T-helper 2 cell treated with Interferon-gamma antibody and Interleukin-4, amounts not matched to agents 5 μg/mL and 100 μg/mL, for 36 hours (primary cell): ENCODE measurements at regions not wholly inside any gene's neighbourhood (a gene's known extent, or its start where the extent isn't known, plus 50 kb on each side); places are given as distances from the start of the nearest gene placed in this dataset.

Experiments
- DNase-seq: peaks from one replicate; pipeline ENCODE4 v3.0.0; 2021; ENCODE audit warnings: low spot score
- H3K27ac Mint-ChIP-seq: one replicate; pipeline ENCODE4 v1.8.0; 2021; ENCODE audit warnings: mild to moderate bottlenecking, mixed read lengths
- H3K27me3 Mint-ChIP-seq: one replicate; pipeline ENCODE4 v1.8.0; 2021; ENCODE audit warnings: low read depth, mixed read lengths
- H3K36me3 Mint-ChIP-seq: one replicate; pipeline ENCODE4 v1.8.0; 2021; ENCODE audit warnings: low read depth, mixed read lengths
- H3K4me1 Mint-ChIP-seq: one replicate; pipeline ENCODE4 v1.8.0; 2021; ENCODE audit warnings: low read depth, mixed read lengths
- H3K4me3 Mint-ChIP-seq: one replicate; pipeline ENCODE4 v1.8.0; 2022; ENCODE audit warnings: mild to moderate bottlenecking, moderate library complexity, mixed read lengths
- H3K9me3 Mint-ChIP-seq: one replicate; pipeline ENCODE4 v1.8.0; 2021; ENCODE audit warnings: mixed read lengths

DNA sequence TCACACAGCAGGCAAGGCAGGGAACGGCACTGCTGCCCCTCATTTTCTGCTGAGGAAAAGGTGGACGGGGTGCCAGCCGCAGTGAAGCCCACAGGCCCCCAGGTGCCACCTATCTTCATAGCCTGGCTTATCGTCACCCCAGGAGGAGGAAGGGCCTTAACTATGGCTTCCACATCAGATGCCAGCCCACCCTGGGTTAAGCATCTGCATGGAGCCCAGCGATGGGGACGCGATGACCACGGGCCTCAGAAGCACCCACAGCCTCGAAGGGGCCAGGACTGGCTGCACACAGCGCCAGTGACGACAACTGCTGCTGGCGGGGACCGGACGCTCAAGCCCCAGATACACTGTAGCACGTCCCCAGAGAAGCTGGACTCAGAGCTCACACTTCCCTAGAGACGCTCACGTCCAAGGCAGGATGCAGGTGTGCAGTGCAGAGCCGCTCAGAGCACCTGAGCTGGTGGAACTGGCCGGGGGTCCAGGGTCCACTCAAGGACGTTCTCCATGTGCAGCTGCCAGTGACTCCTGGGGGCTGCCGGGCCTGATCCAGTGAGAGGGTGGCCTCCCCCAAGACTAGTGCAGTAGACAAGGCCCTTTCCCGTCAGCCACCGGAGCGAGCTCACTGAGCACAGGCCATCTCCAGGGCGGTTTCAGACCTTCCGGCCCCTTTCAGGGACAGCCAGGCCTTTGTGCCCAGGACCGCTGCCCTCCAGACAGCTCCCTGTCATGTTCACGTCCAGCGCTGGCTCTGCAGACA lies 83.0 kb downstream of the YTHDF1 start:
- DNase-seq: no peak
- H3K27me3 Mint-ChIP-seq: no peaks in the 10 kb centered on the region
- no peak overlapping the region for H3K27ac Mint-ChIP-seq

DNA sequence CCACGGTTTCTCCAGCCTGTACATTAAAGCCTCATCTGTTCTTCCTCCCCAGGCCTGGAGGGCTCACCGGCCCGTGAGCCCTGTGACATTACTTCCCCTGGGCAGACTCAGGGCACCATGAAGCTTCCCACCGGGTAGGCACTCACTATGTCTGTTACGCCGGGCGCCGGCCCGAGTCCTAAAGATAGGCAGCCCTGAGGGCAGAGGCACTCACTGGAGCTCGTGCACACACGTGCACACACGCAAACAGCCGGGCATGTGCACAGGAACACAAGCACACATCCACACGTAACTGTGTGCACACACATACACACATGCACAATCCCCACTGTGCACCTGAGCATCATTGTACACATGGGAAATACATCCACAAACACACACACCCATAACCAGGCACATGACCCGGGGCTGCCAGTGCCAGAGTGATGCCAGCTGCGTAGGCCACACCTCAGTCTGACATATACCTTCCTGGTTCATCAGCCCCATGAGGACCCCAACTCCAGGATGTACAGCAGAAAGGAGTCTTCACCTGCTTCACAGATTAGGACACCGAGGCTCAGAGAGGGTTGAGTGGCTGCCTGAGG lies 83.7 kb downstream of the YTHDF1 start:
- H3K9me3 Mint-ChIP-seq: no peaks in the 10 kb centered on the region
- H3K36me3 Mint-ChIP-seq: no peaks in the 10 kb centered on the region
- no peaks in the 10 kb centered on the region for H3K27me3 Mint-ChIP-seq
- no peak overlapping the region for H3K4me3 Mint-ChIP-seq
- DNase-seq: no peak
- H3K27ac Mint-ChIP-seq: no peak overlapping the region
- no peaks in the 10 kb centered on the region for H3K4me1 Mint-ChIP-seq

More for the DNA sequence above, 83.0 kb downstream of the YTHDF1 start:
- no peaks in the 10 kb centered on the region for H3K9me3 Mint-ChIP-seq
- H3K4me1 Mint-ChIP-seq: no peaks in the 10 kb centered on the region
- H3K36me3 Mint-ChIP-seq: no peaks in the 10 kb centered on the region
- no peak overlapping the region for H3K4me3 Mint-ChIP-seq

GRCh38 chr20:63130658-63131577 lies 85.0 kb downstream of the YTHDF1 start:
- Mint-ChIP-seq H3K27ac (no peak overlapping the region), H3K4me1 (no peaks in the 10 kb centered on the region), H3K27me3 (no peaks in the 10 kb centered on the region), H3K36me3 (no peaks in the 10 kb centered on the region), H3K4me3 (no peak overlapping the region), H3K9me3 (no peaks in the 10 kb centered on the region)
- no peak for DNase-seq

DNA sequence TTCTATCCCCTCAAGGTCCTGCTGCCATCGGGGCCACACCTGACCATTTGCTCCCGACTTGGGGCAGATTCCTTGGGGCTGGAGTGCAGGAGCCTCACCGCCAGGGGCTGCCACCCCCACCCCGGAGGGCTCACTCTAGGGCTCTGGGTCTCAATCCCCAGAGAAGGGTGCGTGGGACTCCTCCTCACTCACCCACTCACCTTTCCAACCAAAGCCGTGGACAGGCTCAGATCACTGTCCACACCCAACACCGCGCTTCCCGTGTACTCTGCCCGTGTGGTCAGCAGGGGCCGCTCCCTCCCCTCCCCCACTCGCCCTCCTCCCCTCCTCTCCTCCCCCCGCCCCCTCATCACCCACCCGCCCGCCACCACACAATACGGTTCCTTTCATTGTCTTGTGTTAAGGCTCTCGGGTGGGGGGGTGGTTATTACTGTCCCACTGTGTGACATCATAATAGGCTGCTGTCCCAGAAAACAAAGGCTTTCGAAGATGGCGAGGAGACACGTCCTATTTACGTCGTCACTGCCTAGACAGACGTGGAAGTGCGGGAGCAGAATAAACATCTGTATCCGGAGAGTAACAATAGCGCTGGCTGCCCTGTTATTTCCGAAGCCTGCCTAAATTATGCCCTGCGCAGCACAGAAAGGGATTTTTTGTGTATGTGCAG lies 85.8 kb downstream of the YTHDF1 start:
- Mint-ChIP-seq H3K27ac (no peak overlapping the region), H3K4me1 (no peaks in the 10 kb centered on the region), H3K36me3 (no peaks in the 10 kb centered on the region), H3K9me3 (no peaks in the 10 kb centered on the region), H3K4me3 (no peak overlapping the region), H3K27me3 (no peaks in the 10 kb centered on the region)
- DNase-seq: no peak

DNA sequence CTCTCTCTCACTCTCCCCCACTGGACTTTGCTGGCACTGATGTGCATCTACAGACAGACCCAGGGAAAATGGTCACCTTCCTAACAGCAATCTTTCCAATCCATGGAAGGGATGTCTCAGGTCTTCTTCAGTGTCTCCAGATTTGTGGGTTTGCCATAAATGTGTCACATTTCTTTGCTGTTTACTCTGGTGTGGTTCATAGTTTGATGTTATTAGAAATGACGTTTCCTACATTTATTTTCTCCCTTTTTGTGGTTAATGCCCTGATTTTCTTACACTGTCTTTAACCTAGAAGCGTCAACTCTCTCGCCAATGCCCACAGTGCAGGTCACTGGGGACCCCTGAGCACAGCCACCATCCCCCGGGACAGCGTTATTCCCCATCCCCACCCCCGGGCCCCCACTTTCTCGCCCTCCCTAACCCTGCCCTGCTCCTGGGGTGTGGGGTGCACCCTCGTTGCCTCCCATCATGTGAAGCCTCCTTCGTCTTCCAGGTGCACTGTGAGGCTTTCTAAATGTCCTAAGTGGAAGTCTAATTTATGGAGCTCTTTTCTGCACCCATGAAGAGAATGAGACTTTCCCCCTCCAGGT lies 86.5 kb downstream of the YTHDF1 start:
- no peak for DNase-seq
- no peaks in the 10 kb centered on the region for H3K27me3 Mint-ChIP-seq
- H3K4me1 Mint-ChIP-seq: no peaks in the 10 kb centered on the region
- no peak overlapping the region for H3K27ac Mint-ChIP-seq
- no peaks in the 10 kb centered on the region for H3K36me3 Mint-ChIP-seq
- no peak overlapping the region for H3K4me3 Mint-ChIP-seq
- H3K9me3 Mint-ChIP-seq: no peaks in the 10 kb centered on the region

GRCh38 chr20:63128956-63129355 lies 87.0 kb downstream of the YTHDF1 start:
- H3K27me3 Mint-ChIP-seq: no peaks in the 10 kb centered on the region
- H3K4me1 Mint-ChIP-seq: no peaks in the 10 kb centered on the region
- no peak overlapping the region for H3K4me3 Mint-ChIP-seq
- H3K9me3 Mint-ChIP-seq: no peaks in the 10 kb centered on the region
- no peaks in the 10 kb centered on the region for H3K36me3 Mint-ChIP-seq
- DNase-seq: no peak
- H3K27ac Mint-ChIP-seq: no peak overlapping the region

DNA sequence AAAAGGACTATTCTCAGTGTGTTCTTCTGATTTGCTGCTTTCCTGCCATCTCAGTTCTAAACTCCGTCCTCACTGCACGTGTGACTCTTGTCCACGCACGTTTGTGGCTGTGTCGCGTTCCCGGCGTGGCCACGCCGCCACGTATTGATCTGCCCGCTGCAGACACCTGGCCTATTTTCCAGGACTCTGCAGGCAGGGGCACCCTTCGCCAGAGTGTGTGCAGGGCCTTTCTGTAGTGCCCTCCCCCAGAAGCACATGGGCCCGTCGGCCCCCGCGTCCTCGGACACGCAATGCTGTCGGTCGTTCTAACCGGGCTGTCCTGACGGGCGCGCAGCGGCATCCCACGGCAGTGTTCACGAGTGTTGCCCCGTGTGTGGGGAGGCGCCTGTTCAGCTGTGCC lies 87.6 kb downstream of the YTHDF1 start:
- Mint-ChIP-seq H3K4me1 (no peaks in the 10 kb centered on the region), H3K27me3 (no peaks in the 10 kb centered on the region), H3K9me3 (no peaks in the 10 kb centered on the region), H3K36me3 (no peaks in the 10 kb centered on the region), H3K4me3 (no peak overlapping the region), H3K27ac (no peak overlapping the region)
- no peak for DNase-seq

DNA sequence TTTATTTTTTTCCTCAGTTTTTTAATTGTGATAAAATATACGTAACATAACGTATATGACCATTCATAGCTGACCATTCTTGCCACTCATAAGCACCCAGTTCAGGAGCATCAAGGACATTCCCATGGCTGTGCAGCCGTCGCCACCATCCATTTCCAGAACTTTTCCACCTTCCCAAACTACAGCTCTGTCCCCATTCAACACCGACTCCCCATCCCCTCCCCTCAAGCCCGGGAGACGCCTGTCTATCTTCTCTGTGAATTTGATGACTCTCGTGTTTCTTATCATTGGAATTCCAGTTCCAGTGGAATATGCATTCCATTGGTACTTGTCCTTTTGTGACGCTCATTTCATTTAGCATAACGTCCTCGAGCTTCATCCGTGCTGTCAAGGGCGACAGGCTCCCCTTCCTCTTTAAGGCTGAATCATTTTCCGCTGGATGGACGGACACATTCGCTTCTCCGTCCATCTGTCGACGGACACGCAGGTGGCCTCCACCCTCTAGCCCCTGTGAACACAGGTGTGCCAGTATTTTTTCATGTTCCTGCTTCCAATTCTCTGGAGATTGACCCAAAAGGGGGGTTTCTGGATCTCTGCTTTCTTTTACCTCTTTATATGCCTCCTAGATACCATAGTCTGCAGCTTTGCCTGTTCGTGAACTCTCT lies 88.1 kb downstream of the YTHDF1 start:
- no peak for DNase-seq
- Mint-ChIP-seq H3K9me3 (no peaks in the 10 kb centered on the region), H3K4me1 (no peaks in the 10 kb centered on the region)

DNA sequence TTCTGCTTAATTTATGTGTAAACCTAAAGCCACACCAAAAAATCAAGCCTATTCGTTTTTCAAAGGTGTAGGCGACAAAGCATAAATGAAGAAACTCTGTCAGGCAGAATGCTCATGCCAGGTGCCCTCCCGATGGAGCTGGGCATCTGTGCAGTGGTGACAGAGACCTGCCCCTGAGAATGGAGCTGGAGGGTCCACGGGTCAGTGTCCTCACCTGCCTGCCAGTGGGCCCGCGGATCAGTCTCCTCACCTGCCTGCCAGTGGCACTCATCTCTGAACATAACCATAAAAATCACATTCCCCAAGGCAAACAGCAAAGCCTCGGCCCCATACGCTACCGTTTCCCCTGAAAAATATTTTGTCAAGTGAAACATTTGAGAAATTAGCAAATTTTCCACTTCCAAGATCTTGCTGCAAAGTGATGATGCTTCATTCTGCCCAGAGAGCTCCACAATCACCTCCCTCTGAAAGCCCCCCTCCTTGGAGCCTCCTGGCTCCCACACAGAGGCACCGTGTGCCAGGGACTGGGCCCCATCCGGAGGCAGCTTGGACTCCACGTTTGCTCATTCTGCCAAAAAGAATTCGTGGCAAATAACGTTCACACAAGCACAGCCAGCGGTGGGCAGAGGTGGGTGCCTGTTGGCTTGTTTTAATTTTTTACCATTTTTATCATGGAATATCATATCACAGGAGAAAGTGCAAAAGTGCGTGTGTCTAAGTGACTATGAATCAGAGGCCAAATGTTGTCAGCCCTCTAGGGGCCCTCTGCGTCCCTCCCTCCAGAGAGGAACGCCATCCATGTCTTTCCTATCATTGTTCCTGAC lies 88.8 kb downstream of the YTHDF1 start:
- H3K4me1 Mint-ChIP-seq: no peaks in the 10 kb centered on the region
- DNase-seq: no peak
- H3K36me3 Mint-ChIP-seq: no peaks in the 10 kb centered on the region
- H3K27ac Mint-ChIP-seq: no peak overlapping the region
- no peaks in the 10 kb centered on the region for H3K9me3 Mint-ChIP-seq
- H3K4me3 Mint-ChIP-seq: no peak overlapping the region
- H3K27me3 Mint-ChIP-seq: no peaks in the 10 kb centered on the region

More for the DNA sequence above, 88.1 kb downstream of the YTHDF1 start:
- no peak overlapping the region for H3K4me3 Mint-ChIP-seq
- H3K27me3 Mint-ChIP-seq: no peaks in the 10 kb centered on the region
- H3K36me3 Mint-ChIP-seq: no peaks in the 10 kb centered on the region
- H3K27ac Mint-ChIP-seq: no peak overlapping the region

GRCh38 chr20:63125838-63126601 lies 89.9 kb downstream of the YTHDF1 start:
- H3K27me3 Mint-ChIP-seq: no peaks in the 10 kb centered on the region
- no peaks in the 10 kb centered on the region for H3K36me3 Mint-ChIP-seq
- H3K4me3 Mint-ChIP-seq: no peak overlapping the region
- no peak for DNase-seq
- H3K27ac Mint-ChIP-seq: no peak overlapping the region
- H3K9me3 Mint-ChIP-seq: no peaks in the 10 kb centered on the region
- no peaks in the 10 kb centered on the region for H3K4me1 Mint-ChIP-seq

DNA sequence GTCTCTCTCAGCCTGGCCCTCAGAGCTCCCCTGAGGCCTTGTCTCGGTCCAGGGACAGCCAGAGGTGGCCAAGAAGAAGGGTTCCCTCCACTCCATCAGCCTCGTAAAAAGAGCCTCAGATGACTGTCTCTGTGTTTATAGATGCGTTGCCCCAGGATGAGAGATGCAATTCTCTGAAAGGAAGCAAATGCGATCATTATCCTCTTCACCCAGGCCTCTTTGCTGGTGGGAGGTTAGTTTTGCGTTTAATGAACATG lies 90.4 kb downstream of the YTHDF1 start:
- no peaks in the 10 kb centered on the region for H3K36me3 Mint-ChIP-seq
- no peaks in the 10 kb centered on the region for H3K4me1 Mint-ChIP-seq
- DNase-seq: no peak
- no peak overlapping the region for H3K4me3 Mint-ChIP-seq
- H3K9me3 Mint-ChIP-seq: no peaks in the 10 kb centered on the region
- H3K27ac Mint-ChIP-seq: no peak overlapping the region
- H3K27me3 Mint-ChIP-seq: no peaks in the 10 kb centered on the region

- Mint-ChIP-seq H3K4me1 (no peaks in the 10 kb centered on the region), H3K9me3 (no peaks in the 10 kb centered on the region), H3K27me3 (no peaks in the 10 kb centered on the region), H3K36me3 (no peaks in the 10 kb centered on the region), H3K27ac (no peak overlapping the region), H3K4me3 (no peak overlapping the region)
- no peak for DNase-seq
These were observed 91.0 kb downstream of the YTHDF1 start for GRCh38 chr20:63124782-63125580.
